SK-N-SH (cell line): ENCODE measurements at regions not wholly inside any gene's neighbourhood (a gene's known extent, or its start where the extent isn't known, plus 50 kb on each side); places are given as distances from the start of the nearest gene placed in this dataset.

Source experiments
- CTCF ChIP-seq: fragments of 200-600 bp; sonication (generic); IDR thresholded peaks from 2 replicates; pipeline ENCODE4 v1.6.1; 2017; ENCODE audit warnings: antibody characterized with exemption, mild to moderate bottlenecking, moderate library complexity
- EP300 ChIP-seq, 2 experiments: IDR thresholded peaks; 2 replicates each; pipeline versions ENCODE4 v1.4.0 to v1.6.1; 2012; ENCODE audit warnings: borderline replicate concordance in 1 of 2, low read depth in 1 of 2, low read length in 1 of 2
- FOXJ3 ChIP-seq: sonication (generic); formaldehyde crosslinking; IDR thresholded peaks from 2 replicates; pipeline ENCODE4 v1.5.1; 2020; ENCODE audit warnings: mild to moderate bottlenecking, missing genetic modification reagents
- POLR2AphosphoS5 ChIP-seq: IDR thresholded peaks from 2 replicates; pipeline ENCODE4 v1.6.1; 2012; ENCODE audit warnings: low read depth, low read length
- RFX5 ChIP-seq: IDR thresholded peaks from 2 replicates; pipeline ENCODE4 v1.6.1; 2012; ENCODE audit warnings: mild to moderate bottlenecking, improper control_type of control experiment, low read length
- YY1 ChIP-seq: IDR thresholded peaks from 2 replicates; pipeline ENCODE4 v1.4.0; 2012; ENCODE audit warnings: low read depth, mild to moderate bottlenecking

- TF ChIP-seq RFX5 = no peak
- TF ChIP-seq YY1 = no peak
- TF ChIP-seq CTCF = no peak
- TF ChIP-seq FOXJ3 (CRISPR knock-in tag) = no peak
- no peak for TF ChIP-seq POLR2AphosphoS5
- TF ChIP-seq EP300 (IDR thresholded peaks at IDR 0.05; ENCODE audit: borderline replicate concordance in 1 of 2, low read depth in 1 of 2, low read length in 1 of 2) = no peak
Observed at GRCh38 chr9:29311221-29311620, 1737.9 kb upstream of the C9orf72 start.
